OCI-LY3 (cell line): ENCODE measurements at regions not wholly inside any gene's neighbourhood (a gene's known extent, or its start where the extent isn't known, plus 50 kb on each side); places are given as distances from the start of the nearest gene placed in this dataset.

ENCODE experiments used
- EZH2phosphoT487 ChIP-seq: fragments of 200-600 bp; shearing (Covaris generic); IDR thresholded peaks from 2 replicates; pipeline ENCODE4 v1.6.1; 2018; ENCODE audit warnings: antibody characterized with exemption, mixed run types, low read depth
- TF ChIP-seq, protein P1 (sequence below): fragments of 200-600, 300-600 bp; sonication (generic); IDR thresholded peaks from 2 replicates; pipeline ENCODE4 v1.5.1; 2014; ENCODE audit warnings: antibody characterized with exemption, low read length, low read depth

DNA sequence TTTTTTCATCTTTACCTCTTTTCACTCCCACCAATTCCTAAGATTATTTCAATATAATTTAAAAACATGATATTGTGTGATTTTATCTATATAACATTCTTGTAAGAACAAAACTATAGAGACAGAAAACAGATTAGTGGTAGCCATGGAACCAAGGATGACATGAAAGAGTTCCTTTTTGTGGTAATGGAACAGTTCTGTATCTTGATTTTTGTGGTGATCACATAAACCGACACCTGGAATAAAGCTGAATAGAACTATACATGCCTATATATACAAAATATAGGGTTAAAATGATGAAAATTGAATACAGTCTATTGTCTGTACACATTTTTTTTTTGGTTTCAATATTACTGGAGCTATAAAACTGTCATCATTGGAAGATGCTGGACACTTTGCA lies 945.4 kb downstream of the SI start:
- TF ChIP-seq, protein P1, sequence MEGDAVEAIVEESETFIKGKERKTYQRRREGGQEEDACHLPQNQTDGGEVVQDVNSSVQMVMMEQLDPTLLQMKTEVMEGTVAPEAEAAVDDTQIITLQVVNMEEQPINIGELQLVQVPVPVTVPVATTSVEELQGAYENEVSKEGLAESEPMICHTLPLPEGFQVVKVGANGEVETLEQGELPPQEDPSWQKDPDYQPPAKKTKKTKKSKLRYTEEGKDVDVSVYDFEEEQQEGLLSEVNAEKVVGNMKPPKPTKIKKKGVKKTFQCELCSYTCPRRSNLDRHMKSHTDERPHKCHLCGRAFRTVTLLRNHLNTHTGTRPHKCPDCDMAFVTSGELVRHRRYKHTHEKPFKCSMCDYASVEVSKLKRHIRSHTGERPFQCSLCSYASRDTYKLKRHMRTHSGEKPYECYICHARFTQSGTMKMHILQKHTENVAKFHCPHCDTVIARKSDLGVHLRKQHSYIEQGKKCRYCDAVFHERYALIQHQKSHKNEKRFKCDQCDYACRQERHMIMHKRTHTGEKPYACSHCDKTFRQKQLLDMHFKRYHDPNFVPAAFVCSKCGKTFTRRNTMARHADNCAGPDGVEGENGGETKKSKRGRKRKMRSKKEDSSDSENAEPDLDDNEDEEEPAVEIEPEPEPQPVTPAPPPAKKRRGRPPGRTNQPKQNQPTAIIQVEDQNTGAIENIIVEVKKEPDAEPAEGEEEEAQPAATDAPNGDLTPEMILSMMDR, result no peak
- TF ChIP-seq EZH2phosphoT487, result no peak
